ENCODE measurements at regions not wholly inside any gene's neighbourhood (a gene's known extent, or its start where the extent isn't known, plus 50 kb on each side); places are given as distances from the start of the nearest gene placed in this dataset.
"Not testable (repeated sequence)": the region's sequence is repeated elsewhere in the genome, so short reads cannot be mapped to it uniquely, and the experiment has no call there.

DNA sequence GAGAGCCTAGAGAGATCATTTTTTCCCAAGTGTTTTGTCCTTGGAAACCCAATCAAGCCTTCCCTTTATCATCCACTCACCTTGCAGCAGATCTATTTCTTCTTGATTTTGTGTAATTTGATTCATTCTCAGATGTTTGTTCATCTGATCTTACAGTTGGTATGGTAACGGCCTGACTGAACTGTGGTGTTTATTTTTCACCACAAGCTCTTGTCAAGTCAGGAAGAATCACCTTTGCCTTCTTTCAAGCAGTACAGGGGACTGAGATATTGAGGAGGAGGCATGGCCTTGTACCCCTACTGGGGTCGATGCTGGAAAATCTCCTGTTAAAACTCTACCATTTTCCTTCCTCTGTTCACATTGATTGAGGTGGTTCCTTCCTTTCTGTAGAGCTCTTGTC lies 361.4 kb upstream of the CFAP20DC start:
- no peak for DNase-seq

DNA sequence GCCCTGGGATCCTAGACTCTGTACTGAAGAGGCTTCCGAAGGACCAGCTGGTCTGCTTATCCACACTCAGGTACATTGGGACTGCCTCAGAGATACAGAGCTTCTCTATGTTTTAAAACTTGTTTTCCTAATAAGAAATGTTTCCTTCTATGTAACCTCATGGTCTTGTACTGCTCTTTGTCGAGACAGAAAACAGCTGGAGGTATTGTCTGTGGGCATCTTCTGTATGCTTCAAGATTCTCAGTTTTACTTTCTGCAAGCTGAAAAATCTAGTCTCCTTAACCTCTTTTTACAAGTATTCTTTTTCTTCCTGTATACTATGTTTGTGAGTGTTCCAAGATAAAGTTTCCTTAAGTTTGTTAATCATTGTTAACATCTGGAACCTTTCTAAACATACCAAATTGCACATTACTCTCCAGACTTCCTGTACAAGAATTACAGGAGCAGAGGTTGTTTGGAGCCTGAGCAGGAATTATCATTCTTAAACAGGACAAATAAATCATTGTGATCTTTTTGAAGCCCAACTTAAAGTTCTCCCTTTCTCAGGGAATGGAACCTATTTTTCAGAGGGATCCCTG lies 358.3 kb upstream of the CFAP20DC start:
- peak; percentile 15 for DNase-seq

GRCh38 chr3:59407425-59407824 lies 357.6 kb upstream of the CFAP20DC start:
- DNase-seq, result no peak

GRCh38 chr3:59406943-59407342 lies 357.1 kb upstream of the CFAP20DC start:
- DNase-seq, result no peak

- DNase-seq, result no peak
Observed at GRCh38 chr3:59404851-59405250, 355.0 kb upstream of the CFAP20DC start.

- no peak for DNase-seq
Observed at GRCh38 chr3:59404064-59404463, 354.2 kb upstream of the CFAP20DC start.

- DNase-seq, result no peak
Observed at GRCh38 chr3:59401924-59402323, 352.1 kb upstream of the CFAP20DC start.

- no peak for DNase-seq
Observed at GRCh38 chr3:59392116-59392515, 342.3 kb upstream of the CFAP20DC start.

- DNase-seq, result no peak
Observed at GRCh38 chr3:59391131-59391530, 341.3 kb upstream of the CFAP20DC start.

DNA sequence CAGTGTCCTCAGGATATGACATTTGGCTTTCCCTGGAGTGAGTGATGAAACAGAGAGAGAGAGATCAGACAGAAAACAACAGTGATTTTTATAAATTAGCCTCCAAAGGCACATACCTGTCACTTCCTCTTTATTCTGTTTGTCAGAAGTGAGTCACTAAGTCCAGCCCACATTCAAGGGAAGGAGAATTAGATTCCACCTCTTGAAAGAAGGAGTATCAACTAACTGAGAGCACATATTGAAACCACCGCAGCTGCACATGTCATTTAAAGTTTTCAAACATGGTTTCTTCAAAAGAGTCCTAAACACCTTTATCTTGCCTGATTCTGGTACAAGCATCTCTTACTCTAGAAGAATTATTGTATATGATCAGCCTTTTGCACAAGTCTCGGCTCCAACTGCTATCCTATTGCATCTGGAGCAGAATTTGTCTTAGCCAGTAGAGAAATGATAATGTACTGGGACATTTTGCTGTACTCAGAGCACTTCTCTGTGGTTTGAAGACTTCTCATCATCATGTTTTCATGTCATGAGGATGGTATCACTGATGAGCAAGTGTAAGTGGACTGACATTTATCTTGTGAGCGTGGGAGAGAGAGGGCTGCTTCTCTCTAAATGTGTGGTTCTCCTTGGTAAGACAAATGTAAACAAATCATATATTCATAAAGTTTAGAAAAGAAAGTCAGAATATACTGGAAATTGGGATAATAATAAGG lies 338.9 kb upstream of the CFAP20DC start:
- no peak for DNase-seq

- DNase-seq, result no peak
Observed at GRCh38 chr3:59386165-59386564, 336.3 kb upstream of the CFAP20DC start.

DNA sequence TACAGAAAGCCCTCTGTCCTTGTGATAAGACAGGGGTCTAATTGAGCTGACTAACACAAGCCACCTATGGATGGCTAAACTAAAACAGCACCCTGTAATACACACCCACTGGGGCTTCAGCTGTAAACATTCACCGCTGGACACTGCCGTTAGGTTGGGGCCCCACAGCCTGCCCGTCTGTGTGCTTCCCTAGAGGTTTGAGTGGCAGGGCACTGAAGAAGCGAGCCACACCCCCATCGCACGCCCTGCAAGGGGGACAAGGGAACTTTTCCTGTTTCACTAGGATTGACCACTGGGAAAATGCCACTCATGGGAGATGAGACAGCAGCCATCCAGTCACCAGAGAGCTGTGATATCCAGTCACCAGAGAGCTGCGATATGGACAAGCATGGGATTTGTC lies 335.7 kb upstream of the CFAP20DC start:
- DNase-seq, result no peak

- no peak for DNase-seq
Observed at GRCh38 chr3:59381282-59381681, 331.5 kb upstream of the CFAP20DC start.

- no peak for DNase-seq
Observed at GRCh38 chr3:59380146-59380545, 330.3 kb upstream of the CFAP20DC start.

DNA sequence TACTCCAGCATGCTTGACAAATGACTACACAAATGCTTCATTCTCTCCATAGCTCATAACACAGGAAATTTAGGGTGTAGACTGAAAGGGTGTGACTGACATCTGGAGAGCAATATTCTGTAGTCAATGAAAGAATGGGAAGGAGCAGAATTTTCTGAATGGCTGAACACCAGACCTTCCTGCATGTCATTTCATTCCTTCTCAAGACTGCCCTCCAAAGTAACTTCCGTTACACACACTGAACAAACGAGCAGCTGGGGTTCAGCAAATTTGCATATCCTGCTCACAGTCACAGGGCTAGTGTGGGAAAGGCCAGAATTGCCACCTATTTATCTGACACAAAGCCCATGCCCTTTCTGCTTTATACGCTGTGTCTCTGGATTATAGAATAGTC lies 325.0 kb upstream of the CFAP20DC start:
- DNase-seq, result no peak

DNA sequence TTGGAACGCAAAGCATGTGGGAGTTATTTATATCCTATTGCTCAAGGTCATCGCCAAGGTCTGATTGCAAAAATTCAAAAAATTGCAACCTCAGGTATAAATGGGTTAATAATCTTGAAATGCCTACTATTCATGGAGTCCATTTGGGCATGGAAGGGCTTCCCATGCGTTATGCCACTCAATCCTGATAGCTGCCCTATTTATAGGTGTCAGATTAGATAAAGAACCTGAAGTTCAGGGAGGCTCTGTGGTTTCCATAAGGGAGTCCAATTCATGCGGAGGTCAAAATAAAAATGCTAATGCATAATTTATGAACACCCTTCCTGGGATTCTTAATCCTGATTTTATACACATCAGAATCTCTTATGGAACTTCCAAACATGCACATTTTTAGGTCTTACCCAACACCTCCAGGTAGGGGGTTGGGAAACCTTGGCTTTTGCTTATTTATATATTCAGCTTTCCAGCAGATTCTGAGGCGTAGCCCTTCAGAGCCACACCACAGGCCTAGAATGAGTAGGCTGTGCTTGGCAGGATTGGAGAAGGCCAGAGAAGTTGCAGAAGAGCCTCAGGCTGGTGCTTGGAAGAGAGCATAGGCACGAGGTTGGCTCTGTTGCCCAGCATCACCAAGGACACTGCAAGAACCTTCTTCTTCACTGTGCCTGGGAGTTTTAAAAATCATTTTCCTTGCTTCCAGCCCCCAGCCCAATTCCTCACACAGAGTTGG lies 324.4 kb upstream of the CFAP20DC start:
- no peak for DNase-seq

GRCh38 chr3:59372346-59372745 lies 322.5 kb upstream of the CFAP20DC start:
- no peak for DNase-seq

GRCh38 chr3:59368900-59369675 lies 319.3 kb upstream of the CFAP20DC start:
- DNase-seq, result no peak

- no peak for DNase-seq
Observed at GRCh38 chr3:59367150-59367549, 317.3 kb upstream of the CFAP20DC start.

DNA sequence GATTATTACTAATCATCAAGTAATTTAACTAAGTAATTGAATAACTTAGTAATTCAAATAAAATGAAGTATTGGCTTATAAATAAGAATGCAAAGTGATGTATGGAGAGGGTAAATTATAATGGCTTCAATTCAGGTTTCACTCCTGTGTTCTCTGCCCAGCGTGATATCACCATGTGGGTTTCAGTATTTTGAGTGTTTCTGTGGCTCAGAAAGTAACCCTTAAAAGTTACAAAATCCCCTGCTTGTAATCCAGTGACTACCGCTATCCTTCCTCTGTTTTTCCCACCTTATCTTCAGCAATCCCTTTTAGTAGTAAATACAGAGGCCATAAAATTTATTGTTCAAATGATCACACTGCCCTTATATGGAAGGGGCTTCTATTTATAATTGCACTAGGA lies 316.4 kb upstream of the CFAP20DC start:
- no peak for DNase-seq

DNA sequence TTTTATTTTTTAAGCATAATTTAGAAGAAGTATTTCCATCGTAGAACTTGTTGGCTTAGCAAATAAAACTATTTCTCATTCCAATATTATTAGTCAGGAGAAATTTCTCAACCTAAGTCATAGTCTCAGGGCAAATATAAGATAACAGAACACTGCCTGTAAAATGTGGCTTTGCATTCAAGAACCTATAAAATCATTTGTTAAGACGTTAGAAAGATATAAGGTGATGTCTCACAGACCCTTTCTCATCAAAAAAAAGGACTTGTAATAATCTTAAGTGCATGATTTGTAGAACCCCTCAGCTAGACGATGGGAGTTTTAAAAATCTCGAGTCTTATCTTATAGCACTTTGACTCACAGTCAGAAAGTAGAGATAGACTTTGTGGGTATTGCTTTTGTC lies 314.7 kb upstream of the CFAP20DC start:
- DNase-seq, result no peak

DNA sequence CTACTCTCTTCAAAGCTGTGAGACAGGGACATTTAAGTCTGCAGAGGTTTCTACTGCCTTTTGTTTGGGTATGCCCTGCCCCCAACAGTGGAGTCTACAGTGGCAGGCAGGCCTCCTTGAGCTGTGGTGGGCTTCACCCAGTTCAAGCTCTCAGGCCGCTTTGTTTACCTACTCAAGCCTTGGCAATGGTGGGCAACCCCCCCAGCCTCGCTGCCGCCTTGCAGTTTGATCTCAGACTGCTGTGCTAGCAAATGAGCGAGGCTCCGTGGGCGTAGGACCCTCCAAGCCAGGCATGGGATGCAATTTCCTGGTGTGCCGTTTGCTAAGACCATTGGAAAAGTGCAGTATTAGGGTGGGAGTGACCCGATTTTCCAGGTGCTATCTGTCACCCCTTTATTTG lies 310.5 kb upstream of the CFAP20DC start:
- not testable (repeated sequence) for DNase-seq

DNA sequence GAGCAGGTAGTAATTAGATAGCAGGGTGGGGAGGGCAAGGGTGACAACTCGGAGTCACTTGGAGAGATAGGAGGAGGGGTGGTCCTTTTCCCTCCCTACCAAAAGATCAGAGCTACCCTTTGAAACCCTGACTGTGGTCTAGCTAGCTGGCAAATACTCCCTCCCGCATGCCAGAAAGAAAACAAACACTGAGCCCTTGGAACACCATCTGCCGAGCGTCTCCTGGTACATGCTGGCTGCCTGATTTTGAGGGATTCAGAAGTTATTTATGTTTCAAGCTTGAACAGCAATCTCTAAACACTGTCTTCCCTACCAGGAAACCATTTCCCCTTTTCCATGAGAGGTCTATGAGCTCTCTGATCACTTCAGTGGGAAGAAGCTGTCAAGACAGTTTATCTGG lies 291.6 kb upstream of the CFAP20DC start:
- peak; percentile 47 for DNase-seq

All from tongue (tissue), 1 donor.